Endothelial cell of umbilical vein (primary cell): ENCODE measurements at regions not wholly inside any gene's neighbourhood (a gene's known extent, or its start where the extent isn't known, plus 50 kb on each side); places are given as distances from the start of the nearest gene placed in this dataset.

Experiments
- BruUV-seq: library from RNA; stranded (reverse); fragments of 400-500 nt; replicated peaks from 2 replicates; lab custom pipeline; 2021; lab: Mats Ljungman, UMichigan
- CTCF ChIA-PET: fragments of 300-600, 350-600 bp; sonication (Branson Sonifier 250); formaldehyde crosslinking; loops from one replicate; lab custom pipeline; 2021; ENCODE audit warnings: antibody characterized with exemption, inconsistent platforms; lab: Charles Lee
- POLR2A ChIA-PET: fragments of 300-600, 350-600 bp; sonication (Branson Sonifier 250); formaldehyde crosslinking; loops from one replicate; lab custom pipeline; 2021; ENCODE audit warnings: antibody characterized with exemption, inconsistent platforms; lab: Charles Lee
- DNase-seq: peaks from one replicate; pipeline ENCODE4 v3.0.0-alpha.2; 2011; ENCODE audit warnings: low read depth, low spot score
- FAIRE-seq: peaks from 2 replicates; lab custom pipeline; 2011; peaks lifted over from hg19 to GRCh38; lab: Jason Lieb, UNC
- H2AFZ ChIP-seq: 2 replicates; pipeline ENCODE4 v1.6.0; 2012; ENCODE audit warnings: low read depth, low read length, control low read depth, inconsistent platforms
- H3K27ac ChIP-seq: 2 replicates; pipeline ENCODE4 v1.5.1; 2011; ENCODE audit warnings: low read depth, mild to moderate bottlenecking, control low read depth, low read length, moderate library complexity; ENCODE audit not compliant: insufficient read depth
- H3K27me3 ChIP-seq, 2 experiments: 2 replicates each; pipeline versions ENCODE4 v1.6.0 to v1.6.1; 2011; ENCODE audit warnings: low read length in 2 of 2, mixed read lengths in 1 of 2; ENCODE audit not compliant: control insufficient read depth in 2 of 2, insufficient read depth in 2 of 2
- H3K36me3 ChIP-seq, 2 experiments: 2 replicates in 1 of 2; 3 replicates in 1 of 2; pipeline ENCODE4 v1.5.1; 2011; ENCODE audit warnings: low read length in 2 of 2, mild to moderate bottlenecking in 1 of 2, moderate library complexity in 1 of 2; ENCODE audit not compliant: control insufficient read depth in 2 of 2, insufficient read depth in 2 of 2; ENCODE audit errors: extremely low read depth in 1 of 2
- H3K4me1 ChIP-seq: 3 replicates; pipeline ENCODE4 v1.5.1; 2011; ENCODE audit warnings: mild to moderate bottlenecking, low read length; ENCODE audit not compliant: control insufficient read depth, insufficient read depth; ENCODE audit errors: extremely low read depth
- H3K4me2 ChIP-seq: 2 replicates; pipeline ENCODE4 v1.6.1; 2011; ENCODE audit warnings: low read length, control low read depth, mixed read lengths; ENCODE audit not compliant: insufficient read depth
- H3K4me3 ChIP-seq, 3 experiments: fragments of 200-600 bp in 1 of 3; sonication (generic), shearing (Covaris generic) in 1 of 3; replicated peaks in 1 of 3; 2 replicates each; pipeline ENCODE4 v1.5.1; 2011 to 2016; ENCODE audit warnings: control low read depth in 3 of 3, low read length in 3 of 3, mild to moderate bottlenecking in 2 of 3, inconsistent platforms in 1 of 3, low read depth in 1 of 3, moderate library complexity in 1 of 3; ENCODE audit not compliant: insufficient read depth in 1 of 3
- H3K79me2 ChIP-seq: 2 replicates; pipeline ENCODE4 v1.6.0; 2012; ENCODE audit warnings: low read length, inconsistent platforms; ENCODE audit not compliant: control insufficient read depth, insufficient read depth
- H3K9ac ChIP-seq: replicated peaks from 2 replicates; pipeline ENCODE3; 2011; ENCODE audit warnings: low read length, control low read depth; ENCODE audit not compliant: insufficient read depth; ENCODE audit errors: extremely low read depth
- H3K9me1 ChIP-seq: replicated peaks from 3 replicates; pipeline ENCODE4 v1.6.0; 2011; ENCODE audit warnings: mild to moderate bottlenecking, low read length; ENCODE audit not compliant: control insufficient read depth, insufficient read depth; ENCODE audit errors: extremely low read depth
- H3K9me3 ChIP-seq: replicated peaks from 2 replicates; pipeline ENCODE4 v1.5.1; 2012; ENCODE audit warnings: low read length, inconsistent platforms; ENCODE audit not compliant: control insufficient read depth, insufficient read depth
- H4K20me1 ChIP-seq: replicated peaks from 2 replicates; pipeline ENCODE3; 2011; ENCODE audit warnings: mild to moderate bottlenecking, low read length; ENCODE audit not compliant: control insufficient read depth, insufficient read depth; ENCODE audit errors: extremely low read depth
- FOS ChIP-seq: IDR thresholded peaks from 2 replicates; pipeline ENCODE4 v1.6.1; 2011; ENCODE audit warnings: mild to moderate bottlenecking, low read length, moderate library complexity, borderline replicate concordance; ENCODE audit not compliant: insufficient read depth
- GATA2 ChIP-seq: IDR thresholded peaks from 2 replicates; pipeline ENCODE4 v1.7.0; 2011; ENCODE audit warnings: low read depth, mild to moderate bottlenecking, moderate library complexity, mixed read lengths, low read length; ENCODE audit not compliant: insufficient read length, insufficient read depth
- JUN ChIP-seq: IDR thresholded peaks from 2 replicates; pipeline ENCODE4 v1.6.1; 2011; ENCODE audit warnings: borderline replicate concordance, low read depth; ENCODE audit not compliant: insufficient read length, insufficient read depth
- MAX ChIP-seq: IDR thresholded peaks from 2 replicates; pipeline ENCODE4 v1.6.1; 2011; ENCODE audit not compliant: insufficient read depth, insufficient read length
- POLR2A ChIP-seq: IDR thresholded peaks from 2 replicates; pipeline ENCODE4 v1.6.1; 2012; ENCODE audit warnings: low read depth, mild to moderate bottlenecking, control low read depth, low read length
- dilution Hi-C: fragments of 300-500 bp; cut with MboI; formaldehyde crosslinking; loops from one replicate; pipeline ENCODE4 v1.15.0; 2019; ENCODE audit warnings: low sequenced_read_pairs; ENCODE audit not compliant: extremely low pct_ligation_motif_present
- intact Hi-C: fragments of 100-400 bp; cut with micrococcal nuclease; formaldehyde crosslinking; loops from one replicate; pipeline ENCODE4 v1.10.0; 2022

- peak overlapping the region; percentile 38 for H3K27ac ChIP-seq
- POLR2A ChIA-PET, result no interaction called here
- intact Hi-C loops (no loop called here), dilution Hi-C loops (no loop called here)
- H3K4me3 ChIP-seq, result no peak overlapping the region
- TSS peak; percentile 54 for BruUV-seq
- H3K9me3 ChIP-seq, result no peaks in the 10 kb centered on the region
- H3K79me2 ChIP-seq, result no peaks in the 10 kb centered on the region
- no peaks in the 10 kb centered on the region for H4K20me1 ChIP-seq
- no peaks in the 10 kb centered on the region for H3K9me1 ChIP-seq
- no peaks in the 10 kb centered on the region for H3K36me3 ChIP-seq
- CTCF ChIA-PET, result interaction anchor here (1.1 kb wide), 2 partner anchors 12 to 14 kb away, joined by 3 to 4 read pairs; no protein-coding TSS in a partner anchor
- FAIRE-seq (no peak), DNase-seq (peak; percentile 44)
- no peak overlapping the region for H3K9ac ChIP-seq
- no peaks in the 10 kb centered on the region for H3K27me3 ChIP-seq
- TF ChIP-seq FOS, result peak; percentile 53
- TF ChIP-seq POLR2A, result no peak
- H3K4me1 ChIP-seq, result peaks cover 3% of the 10 kb centered on the region
- H2AFZ ChIP-seq, result peak overlapping the region; percentile 34
- peak overlapping the region; percentile 4 for H3K4me2 ChIP-seq
Measured at GRCh38 chr7:52764492-52765169, 270.8 kb upstream of the POM121L12 start.

GRCh38 chr7:52758356-52758755 is 277.1 kb upstream of the POM121L12 start:
- TF ChIP-seq MAX, result no peak
- TF ChIP-seq JUN, result no peak
- TF ChIP-seq POLR2A, result no peak
- no peak for TF ChIP-seq GATA2
- Histone ChIP-seq H3K27ac (no peak overlapping the region), H4K20me1 (no peaks in the 10 kb centered on the region), H3K27me3 (no peaks in the 10 kb centered on the region), H3K4me3 (no peak overlapping the region), H3K9ac (no peak overlapping the region), H3K36me3 (no peaks in the 10 kb centered on the region), H3K9me1 (peaks cover 2% of the 10 kb centered on the region), H2AFZ (no peak overlapping the region), H3K9me3 (no peaks in the 10 kb centered on the region), H3K79me2 (no peaks in the 10 kb centered on the region), H3K4me1 (no peaks in the 10 kb centered on the region), H3K4me2 (no peak overlapping the region)
- intact Hi-C loops (no loop called here), dilution Hi-C loops (no loop called here)
- POLR2A ChIA-PET, result no interaction called here
- BruUV-seq, result no TSS peak
- no peak for FAIRE-seq
- CTCF ChIA-PET, result no interaction called here
- DNase-seq, result no peak
